Osteocyte (in vitro differentiated cells): ENCODE measurements at regions not wholly inside any gene's neighbourhood (a gene's known extent, or its start where the extent isn't known, plus 50 kb on each side); places are given as distances from the start of the nearest gene placed in this dataset.
"Not testable (repeated sequence)": the region's sequence is repeated elsewhere in the genome, so short reads cannot be mapped to it uniquely, and the experiment has no call there.

Source experiments
- DNase-seq: peaks from one replicate; pipeline ENCODE4 v3.0.0; 2021; ENCODE audit warnings: mixed read lengths; ENCODE audit not compliant: unreplicated experiment; ENCODE audit errors: extremely low spot score
- H3K27ac Mint-ChIP-seq: one replicate; pipeline ENCODE4 v1.8.0; 2021; ENCODE audit warnings: mild to moderate bottlenecking, mixed read lengths; ENCODE audit not compliant: unreplicated experiment
- H3K27me3 Mint-ChIP-seq: one replicate; pipeline ENCODE4 v1.8.0; 2021; ENCODE audit warnings: mixed read lengths; ENCODE audit not compliant: unreplicated experiment
- H3K36me3 Mint-ChIP-seq: one replicate; pipeline ENCODE4 v1.8.0; 2021; ENCODE audit warnings: mixed read lengths; ENCODE audit not compliant: unreplicated experiment
- H3K4me1 Mint-ChIP-seq: one replicate; pipeline ENCODE4 v1.8.0; 2021; ENCODE audit warnings: mixed read lengths; ENCODE audit not compliant: unreplicated experiment
- H3K4me3 Mint-ChIP-seq: one replicate; pipeline ENCODE4 v1.8.0; 2021; ENCODE audit warnings: mild to moderate bottlenecking, moderate library complexity, mixed read lengths; ENCODE audit not compliant: unreplicated experiment
- H3K9me3 Mint-ChIP-seq: one replicate; pipeline ENCODE4 v1.8.0; 2021; ENCODE audit warnings: mixed read lengths; ENCODE audit not compliant: unreplicated experiment
- CTCF ChIP-seq: fragments of 200-600 bp; sonication (generic); IDR thresholded peaks from 2 replicates; pipeline ENCODE4 v1.5.0; 2021; ENCODE audit warnings: antibody characterized with exemption, mild to moderate bottlenecking, moderate library complexity

GRCh38 chr5:99033014-99033900 is 104.5 kb upstream of the CHD1 start:
- H3K36me3 Mint-ChIP-seq, result no peaks in the 10 kb centered on the region
- peaks cover 14% of the 10 kb centered on the region for H3K4me1 Mint-ChIP-seq
- H3K27ac Mint-ChIP-seq, result peak overlapping the region; percentile 69
- DNase-seq, result no peak
- H3K27me3 Mint-ChIP-seq, result no peaks in the 10 kb centered on the region
- TF ChIP-seq CTCF, result no peak
- peaks cover under 1% of the 10 kb centered on the region for H3K9me3 Mint-ChIP-seq
- peak overlapping the region; percentile 38 for H3K4me3 Mint-ChIP-seq

GRCh38 chr5:99032234-99033013 is 103.6 kb upstream of the CHD1 start:
- no peak for DNase-seq
- Mint-ChIP-seq H3K4me3 (peak overlapping the region; percentile 38), H3K27me3 (no peaks in the 10 kb centered on the region), H3K36me3 (no peaks in the 10 kb centered on the region), H3K4me1 (peaks cover 14% of the 10 kb centered on the region), H3K9me3 (no peaks in the 10 kb centered on the region), H3K27ac (peak overlapping the region; percentile 69)
- TF ChIP-seq CTCF, result peak; percentile 85

- Mint-ChIP-seq H3K27me3 (no peaks in the 10 kb centered on the region), H3K9me3 (no peaks in the 10 kb centered on the region), H3K4me3 (no peak overlapping the region), H3K27ac (no peak overlapping the region), H3K36me3 (no peaks in the 10 kb centered on the region), H3K4me1 (peaks cover 14% of the 10 kb centered on the region)
- DNase-seq, result no peak
- TF ChIP-seq CTCF, result no peak
These were observed 102.2 kb upstream of the CHD1 start for GRCh38 chr5:99030906-99031440.

- no peaks in the 10 kb centered on the region for H3K36me3 Mint-ChIP-seq
- no peaks in the 10 kb centered on the region for H3K9me3 Mint-ChIP-seq
- no peaks in the 10 kb centered on the region for H3K27me3 Mint-ChIP-seq
- DNase-seq, result no peak
- peaks cover 19% of the 10 kb centered on the region for H3K4me1 Mint-ChIP-seq
- H3K27ac Mint-ChIP-seq, result no peak overlapping the region
- no peak for TF ChIP-seq CTCF
- H3K4me3 Mint-ChIP-seq, result no peak overlapping the region
These were observed 100.4 kb upstream of the CHD1 start for GRCh38 chr5:99029172-99029571.

- not testable (repeated sequence) for H3K36me3 Mint-ChIP-seq, H3K9me3 Mint-ChIP-seq, DNase-seq, H3K4me3 Mint-ChIP-seq, H3K27ac Mint-ChIP-seq, H3K27me3 Mint-ChIP-seq
- peaks cover 14% of the 10 kb centered on the region for H3K4me1 Mint-ChIP-seq
These were observed 99.4 kb upstream of the CHD1 start for GRCh38 chr5:99028170-99028569.
